ENCODE measurements at regions not wholly inside any gene's neighbourhood (a gene's known extent, or its start where the extent isn't known, plus 50 kb on each side); places are given as distances from the start of the nearest gene placed in this dataset.

GRCh38 chr6:98454809-98455322 is 379.5 kb upstream of the POU3F2 start:
- TF ChIP-seq CTCF (IDR thresholded peaks at IDR 0.05) (no peak), POLR2A (IDR thresholded peaks at IDR 0.05) (no peak), EP300 (IDR thresholded peaks at IDR 0.05) (no peak)

All from gastroesophageal sphincter (tissue), 3 donors.